ENCODE measurements at regions not wholly inside any gene's neighbourhood (a gene's known extent, or its start where the extent isn't known, plus 50 kb on each side); places are given as distances from the start of the nearest gene placed in this dataset.

DNA sequence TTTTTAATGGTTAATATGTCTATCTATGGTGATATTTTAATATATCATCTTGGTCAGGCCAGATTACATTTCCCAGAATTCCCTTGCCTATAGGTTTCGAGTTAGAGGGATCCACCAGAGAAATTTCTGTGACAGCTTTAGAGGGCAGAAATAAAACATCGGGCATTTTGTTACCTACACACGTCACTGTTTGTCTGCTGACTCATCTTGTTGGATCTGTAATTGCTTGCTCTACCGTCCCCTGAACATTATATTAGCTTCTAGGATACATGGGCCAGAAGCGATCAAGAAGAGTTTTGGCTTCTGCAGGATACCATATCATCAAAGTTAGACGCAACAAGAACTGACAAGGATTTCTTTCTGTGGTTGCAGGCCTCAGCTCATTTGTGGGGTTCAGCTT, 795.8 kb upstream of the GCFC2 start:
- Histone ChIP-seq H3K4me3 (ENCODE audit: low read depth, low read length) (no peak overlapping the region), H3K4me1 (ENCODE audit: control insufficient read depth, insufficient read depth, low read length) (no peaks in the 10 kb centered on the region), H3K27ac (ENCODE audit: extremely low read depth, low read depth, low read length) (no peak overlapping the region), H3K9me3 (ENCODE audit: control insufficient read depth, insufficient read depth, low read depth, low read length) (no peaks in the 10 kb centered on the region), H3K36me3 (ENCODE audit: control insufficient read depth in 2 of 2, insufficient read depth in 1 of 2, low read length in 2 of 2) (no peaks in the 10 kb centered on the region)
- TF ChIP-seq, protein P1, sequence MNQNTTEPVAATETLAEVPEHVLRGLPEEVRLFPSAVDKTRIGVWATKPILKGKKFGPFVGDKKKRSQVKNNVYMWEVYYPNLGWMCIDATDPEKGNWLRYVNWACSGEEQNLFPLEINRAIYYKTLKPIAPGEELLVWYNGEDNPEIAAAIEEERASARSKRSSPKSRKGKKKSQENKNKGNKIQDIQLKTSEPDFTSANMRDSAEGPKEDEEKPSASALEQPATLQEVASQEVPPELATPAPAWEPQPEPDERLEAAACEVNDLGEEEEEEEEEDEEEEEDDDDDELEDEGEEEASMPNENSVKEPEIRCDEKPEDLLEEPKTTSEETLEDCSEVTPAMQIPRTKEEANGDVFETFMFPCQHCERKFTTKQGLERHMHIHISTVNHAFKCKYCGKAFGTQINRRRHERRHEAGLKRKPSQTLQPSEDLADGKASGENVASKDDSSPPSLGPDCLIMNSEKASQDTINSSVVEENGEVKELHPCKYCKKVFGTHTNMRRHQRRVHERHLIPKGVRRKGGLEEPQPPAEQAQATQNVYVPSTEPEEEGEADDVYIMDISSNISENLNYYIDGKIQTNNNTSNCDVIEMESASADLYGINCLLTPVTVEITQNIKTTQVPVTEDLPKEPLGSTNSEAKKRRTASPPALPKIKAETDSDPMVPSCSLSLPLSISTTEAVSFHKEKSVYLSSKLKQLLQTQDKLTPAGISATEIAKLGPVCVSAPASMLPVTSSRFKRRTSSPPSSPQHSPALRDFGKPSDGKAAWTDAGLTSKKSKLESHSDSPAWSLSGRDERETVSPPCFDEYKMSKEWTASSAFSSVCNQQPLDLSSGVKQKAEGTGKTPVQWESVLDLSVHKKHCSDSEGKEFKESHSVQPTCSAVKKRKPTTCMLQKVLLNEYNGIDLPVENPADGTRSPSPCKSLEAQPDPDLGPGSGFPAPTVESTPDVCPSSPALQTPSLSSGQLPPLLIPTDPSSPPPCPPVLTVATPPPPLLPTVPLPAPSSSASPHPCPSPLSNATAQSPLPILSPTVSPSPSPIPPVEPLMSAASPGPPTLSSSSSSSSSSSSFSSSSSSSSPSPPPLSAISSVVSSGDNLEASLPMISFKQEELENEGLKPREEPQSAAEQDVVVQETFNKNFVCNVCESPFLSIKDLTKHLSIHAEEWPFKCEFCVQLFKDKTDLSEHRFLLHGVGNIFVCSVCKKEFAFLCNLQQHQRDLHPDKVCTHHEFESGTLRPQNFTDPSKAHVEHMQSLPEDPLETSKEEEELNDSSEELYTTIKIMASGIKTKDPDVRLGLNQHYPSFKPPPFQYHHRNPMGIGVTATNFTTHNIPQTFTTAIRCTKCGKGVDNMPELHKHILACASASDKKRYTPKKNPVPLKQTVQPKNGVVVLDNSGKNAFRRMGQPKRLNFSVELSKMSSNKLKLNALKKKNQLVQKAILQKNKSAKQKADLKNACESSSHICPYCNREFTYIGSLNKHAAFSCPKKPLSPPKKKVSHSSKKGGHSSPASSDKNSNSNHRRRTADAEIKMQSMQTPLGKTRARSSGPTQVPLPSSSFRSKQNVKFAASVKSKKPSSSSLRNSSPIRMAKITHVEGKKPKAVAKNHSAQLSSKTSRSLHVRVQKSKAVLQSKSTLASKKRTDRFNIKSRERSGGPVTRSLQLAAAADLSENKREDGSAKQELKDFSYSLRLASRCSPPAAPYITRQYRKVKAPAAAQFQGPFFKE (tag by site-specific recombination; IDR thresholded peaks at IDR 0.05; ENCODE audit: borderline replicate concordance), result no peak
- TF ChIP-seq, protein P2, sequence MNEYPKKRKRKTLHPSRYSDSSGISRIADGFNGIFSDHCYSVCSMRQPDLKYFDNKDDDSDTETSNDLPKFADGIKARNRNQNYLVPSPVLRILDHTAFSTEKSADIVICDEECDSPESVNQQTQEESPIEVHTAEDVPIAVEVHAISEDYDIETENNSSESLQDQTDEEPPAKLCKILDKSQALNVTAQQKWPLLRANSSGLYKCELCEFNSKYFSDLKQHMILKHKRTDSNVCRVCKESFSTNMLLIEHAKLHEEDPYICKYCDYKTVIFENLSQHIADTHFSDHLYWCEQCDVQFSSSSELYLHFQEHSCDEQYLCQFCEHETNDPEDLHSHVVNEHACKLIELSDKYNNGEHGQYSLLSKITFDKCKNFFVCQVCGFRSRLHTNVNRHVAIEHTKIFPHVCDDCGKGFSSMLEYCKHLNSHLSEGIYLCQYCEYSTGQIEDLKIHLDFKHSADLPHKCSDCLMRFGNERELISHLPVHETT (tag by site-specific recombination; IDR thresholded peaks at IDR 0.05), result no peak
- TF ChIP-seq EGR2 (tag by site-specific recombination; IDR thresholded peaks at IDR 0.05; ENCODE audit: low read depth) (no peak), ZBTB8A (tag by site-specific recombination; IDR thresholded peaks at IDR 0.05) (no peak), ZFP37 (tag by site-specific recombination; IDR thresholded peaks at IDR 0.05) (no peak), HOXD13 (CRISPR knock-in tag; IDR thresholded peaks at IDR 0.05; ENCODE audit: borderline replicate concordance) (no peak), ZBTB1 (tag by site-specific recombination; IDR thresholded peaks at IDR 0.05) (no peak), HOXA7 (CRISPR knock-in tag; IDR thresholded peaks at IDR 0.05; ENCODE audit: borderline replicate concordance) (no peak), ZNF777 (tag by site-specific recombination; IDR thresholded peaks at IDR 0.05; ENCODE audit: borderline replicate concordance) (no peak), ZNF175 (tag by site-specific recombination; IDR thresholded peaks at IDR 0.05) (no peak), PATZ1 (tag by site-specific recombination; IDR thresholded peaks at IDR 0.05) (no peak), KLF8 (tag by site-specific recombination; IDR thresholded peaks at IDR 0.05) (no peak), OSR2 (tag by site-specific recombination; IDR thresholded peaks at IDR 0.05) (no peak), ZNF404 (tag by site-specific recombination; IDR thresholded peaks at IDR 0.05) (no peak)
- TF ChIP-seq, protein P3, sequence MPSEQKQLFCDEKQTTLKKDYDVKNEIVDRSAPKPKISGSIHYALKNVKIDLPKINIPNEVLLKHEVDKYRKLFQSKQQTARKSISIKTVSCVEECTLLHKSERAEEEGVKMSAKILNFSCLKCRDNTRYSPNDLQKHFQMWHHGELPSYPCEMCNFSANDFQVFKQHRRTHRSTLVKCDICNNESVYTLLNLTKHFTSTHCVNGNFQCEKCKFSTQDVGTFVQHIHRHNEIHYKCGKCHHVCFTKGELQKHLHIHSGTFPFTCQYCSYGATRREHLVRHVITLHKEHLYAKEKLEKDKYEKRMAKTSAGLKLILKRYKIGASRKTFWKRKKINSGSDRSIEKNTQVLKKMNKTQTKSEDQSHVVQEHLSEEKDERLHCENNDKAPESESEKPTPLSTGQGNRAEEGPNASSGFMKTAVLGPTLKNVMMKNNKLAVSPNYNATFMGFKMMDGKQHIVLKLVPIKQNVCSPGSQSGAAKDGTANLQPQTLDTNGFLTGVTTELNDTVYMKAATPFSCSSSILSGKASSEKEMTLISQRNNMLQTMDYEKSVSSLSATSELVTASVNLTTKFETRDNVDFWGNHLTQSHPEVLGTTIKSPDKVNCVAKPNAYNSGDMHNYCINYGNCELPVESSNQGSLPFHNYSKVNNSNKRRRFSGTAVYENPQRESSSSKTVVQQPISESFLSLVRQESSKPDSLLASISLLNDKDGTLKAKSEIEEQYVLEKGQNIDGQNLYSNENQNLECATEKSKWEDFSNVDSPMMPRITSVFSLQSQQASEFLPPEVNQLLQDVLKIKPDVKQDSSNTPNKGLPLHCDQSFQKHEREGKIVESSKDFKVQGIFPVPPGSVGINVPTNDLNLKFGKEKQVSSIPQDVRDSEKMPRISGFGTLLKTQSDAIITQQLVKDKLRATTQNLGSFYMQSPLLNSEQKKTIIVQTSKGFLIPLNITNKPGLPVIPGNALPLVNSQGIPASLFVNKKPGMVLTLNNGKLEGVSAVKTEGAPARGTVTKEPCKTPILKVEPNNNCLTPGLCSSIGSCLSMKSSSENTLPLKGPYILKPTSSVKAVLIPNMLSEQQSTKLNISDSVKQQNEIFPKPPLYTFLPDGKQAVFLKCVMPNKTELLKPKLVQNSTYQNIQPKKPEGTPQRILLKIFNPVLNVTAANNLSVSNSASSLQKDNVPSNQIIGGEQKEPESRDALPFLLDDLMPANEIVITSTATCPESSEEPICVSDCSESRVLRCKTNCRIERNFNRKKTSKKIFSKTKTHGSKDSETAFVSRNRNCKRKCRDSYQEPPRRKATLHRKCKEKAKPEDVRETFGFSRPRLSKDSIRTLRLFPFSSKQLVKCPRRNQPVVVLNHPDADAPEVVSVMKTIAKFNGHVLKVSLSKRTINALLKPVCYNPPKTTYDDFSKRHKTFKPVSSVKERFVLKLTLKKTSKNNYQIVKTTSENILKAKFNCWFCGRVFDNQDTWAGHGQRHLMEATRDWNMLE (tag by site-specific recombination; conservative IDR thresholded peaks at IDR 0.05; ENCODE audit: low read depth), result no peak
- TF ChIP-seq, protein P4, sequence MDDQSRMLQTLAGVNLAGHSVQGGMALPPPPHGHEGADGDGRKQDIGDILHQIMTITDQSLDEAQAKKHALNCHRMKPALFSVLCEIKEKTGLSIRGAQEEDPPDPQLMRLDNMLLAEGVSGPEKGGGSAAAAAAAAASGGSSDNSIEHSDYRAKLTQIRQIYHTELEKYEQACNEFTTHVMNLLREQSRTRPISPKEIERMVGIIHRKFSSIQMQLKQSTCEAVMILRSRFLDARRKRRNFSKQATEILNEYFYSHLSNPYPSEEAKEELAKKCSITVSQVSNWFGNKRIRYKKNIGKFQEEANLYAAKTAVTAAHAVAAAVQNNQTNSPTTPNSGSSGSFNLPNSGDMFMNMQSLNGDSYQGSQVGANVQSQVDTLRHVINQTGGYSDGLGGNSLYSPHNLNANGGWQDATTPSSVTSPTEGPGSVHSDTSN (CRISPR knock-in tag; IDR thresholded peaks at IDR 0.05), result no peak
- TF ChIP-seq, protein P5, sequence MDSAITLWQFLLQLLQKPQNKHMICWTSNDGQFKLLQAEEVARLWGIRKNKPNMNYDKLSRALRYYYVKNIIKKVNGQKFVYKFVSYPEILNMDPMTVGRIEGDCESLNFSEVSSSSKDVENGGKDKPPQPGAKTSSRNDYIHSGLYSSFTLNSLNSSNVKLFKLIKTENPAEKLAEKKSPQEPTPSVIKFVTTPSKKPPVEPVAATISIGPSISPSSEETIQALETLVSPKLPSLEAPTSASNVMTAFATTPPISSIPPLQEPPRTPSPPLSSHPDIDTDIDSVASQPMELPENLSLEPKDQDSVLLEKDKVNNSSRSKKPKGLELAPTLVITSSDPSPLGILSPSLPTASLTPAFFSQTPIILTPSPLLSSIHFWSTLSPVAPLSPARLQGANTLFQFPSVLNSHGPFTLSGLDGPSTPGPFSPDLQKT (IDR thresholded peaks at IDR 0.05; ENCODE audit: borderline replicate concordance, low read depth, low read length), result no peak
- TF ChIP-seq, protein P6, sequence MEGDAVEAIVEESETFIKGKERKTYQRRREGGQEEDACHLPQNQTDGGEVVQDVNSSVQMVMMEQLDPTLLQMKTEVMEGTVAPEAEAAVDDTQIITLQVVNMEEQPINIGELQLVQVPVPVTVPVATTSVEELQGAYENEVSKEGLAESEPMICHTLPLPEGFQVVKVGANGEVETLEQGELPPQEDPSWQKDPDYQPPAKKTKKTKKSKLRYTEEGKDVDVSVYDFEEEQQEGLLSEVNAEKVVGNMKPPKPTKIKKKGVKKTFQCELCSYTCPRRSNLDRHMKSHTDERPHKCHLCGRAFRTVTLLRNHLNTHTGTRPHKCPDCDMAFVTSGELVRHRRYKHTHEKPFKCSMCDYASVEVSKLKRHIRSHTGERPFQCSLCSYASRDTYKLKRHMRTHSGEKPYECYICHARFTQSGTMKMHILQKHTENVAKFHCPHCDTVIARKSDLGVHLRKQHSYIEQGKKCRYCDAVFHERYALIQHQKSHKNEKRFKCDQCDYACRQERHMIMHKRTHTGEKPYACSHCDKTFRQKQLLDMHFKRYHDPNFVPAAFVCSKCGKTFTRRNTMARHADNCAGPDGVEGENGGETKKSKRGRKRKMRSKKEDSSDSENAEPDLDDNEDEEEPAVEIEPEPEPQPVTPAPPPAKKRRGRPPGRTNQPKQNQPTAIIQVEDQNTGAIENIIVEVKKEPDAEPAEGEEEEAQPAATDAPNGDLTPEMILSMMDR (tag by site-specific recombination; IDR thresholded peaks at IDR 0.05), result no peak
- ChIA-PET CTCF (interaction anchor here (0.7 kb wide), 1 partner anchor 306 kb away, joined by 3 read pairs; no protein-coding TSS in a partner anchor), POLR2A (no interaction called here)

Data from HEK293 (cell line).